ENCODE measurements at regions not wholly inside any gene's neighbourhood (a gene's known extent, or its start where the extent isn't known, plus 50 kb on each side); places are given as distances from the start of the nearest gene placed in this dataset.

- no peak for TF ChIP-seq FOXA1 (IDR thresholded peaks at IDR 0.05)
- TF ChIP-seq BHLHE40 (IDR thresholded peaks at IDR 0.05; ENCODE audit: borderline replicate concordance): no peak
- no peak for TF ChIP-seq SP1 (IDR thresholded peaks at IDR 0.05)
- no peak for TF ChIP-seq L3MBTL2 (conservative IDR thresholded peaks at IDR 0.05)
- no peak for TF ChIP-seq FOXK2 (IDR thresholded peaks at IDR 0.05)
- no peak for TF ChIP-seq ELF4 (IDR thresholded peaks at IDR 0.05)
- TF ChIP-seq LEF1 (IDR thresholded peaks at IDR 0.05; ENCODE audit: borderline replicate concordance): no peak
These were observed 628.6 kb upstream of the POM121L12 start for GRCh38 chr7:52406808-52407207.

Measured in HEK293T (cell line).